ENCODE measurements at regions not wholly inside any gene's neighbourhood (a gene's known extent, or its start where the extent isn't known, plus 50 kb on each side); places are given as distances from the start of the nearest gene placed in this dataset.

- 4% methylated on average over 1 of the region's 1 CpG for WGBS (ENCODE audit: missing lambda C conversion rate)
- no peak overlapping the region for H3K4me2 ChIP-seq
- no peak for FAIRE-seq
- H3K4me3 ChIP-seq = no peak overlapping the region
- ChIA-PET CTCF (interaction anchor here (1.3 kb wide), 1 partner anchor 11 kb away, joined by 3 read pairs; no protein-coding TSS in a partner anchor), POLR2A (no interaction called here)
- H3K27ac ChIP-seq = no peak overlapping the region
- H3K4me1 ChIP-seq = no peaks in the 10 kb centered on the region
- no peak for DNase-seq (ENCODE audit: low read depth in 1 of 2, low spot score in 1 of 2)
- no peak for ATAC-seq
- no peak for TF ChIP-seq KDM5A (IDR thresholded peaks at IDR 0.05)
- no peak for TF ChIP-seq HEYL (CRISPR knock-in tag; IDR thresholded peaks at IDR 0.05)
- TF ChIP-seq RNF2 (IDR thresholded peaks at IDR 0.05; ENCODE audit: borderline replicate concordance, low read depth) = no peak
- no peak for TF ChIP-seq RAD21 (conservative IDR thresholded peaks at IDR 0.05 in 1 of 2, IDR thresholded peaks at IDR 0.05 in 1 of 2)
- no peak for TF ChIP-seq USF2 (IDR thresholded peaks at IDR 0.05)
- TF ChIP-seq MYC (IDR thresholded peaks at IDR 0.05; ENCODE audit: borderline replicate concordance, low read length) = no peak
- no peak for TF ChIP-seq RCOR1 (IDR thresholded peaks at IDR 0.05; ENCODE audit: low read depth, low read length)
- TF ChIP-seq KDM1A (IDR thresholded peaks at IDR 0.05; ENCODE audit: low read depth) = no peak
- TF ChIP-seq MAZ (IDR thresholded peaks at IDR 0.05; ENCODE audit: borderline replicate concordance, low read depth, low read length) = no peak
- TF ChIP-seq FOSB (CRISPR knock-in tag; IDR thresholded peaks at IDR 0.05) = no peak
- TF ChIP-seq ELK1 (IDR thresholded peaks at IDR 0.05; ENCODE audit: low read depth, low read length) = no peak
- no peak for TF ChIP-seq CHD4 (IDR thresholded peaks at IDR 0.05; ENCODE audit: borderline replicate concordance)
- no peak for TF ChIP-seq FOSL2 (IDR thresholded peaks at IDR 0.05)
- TF ChIP-seq FOSL2 (CRISPR knock-in tag; IDR thresholded peaks at IDR 0.05) = no peak
- TF ChIP-seq SMC3 (IDR thresholded peaks at IDR 0.05) = no peak
- no peak for TF ChIP-seq BCL3 (IDR thresholded peaks at IDR 0.05)
- TF ChIP-seq NR3C1 (IDR thresholded peaks at IDR 0.05) = no peak
- TF ChIP-seq ATOH8 (CRISPR knock-in tag; IDR thresholded peaks at IDR 0.05; ENCODE audit: low read depth) = no peak
- no peak for TF ChIP-seq CBX2 (IDR thresholded peaks at IDR 0.05; ENCODE audit: borderline replicate concordance, low read depth)
- no peak for TF ChIP-seq PHF8 (IDR thresholded peaks at IDR 0.05; ENCODE audit: borderline replicate concordance, low read depth)
- no peak for TF ChIP-seq RFX5 (IDR thresholded peaks at IDR 0.05)
- no peaks in the 10 kb centered on the region for H3K9me3 ChIP-seq
Observed at GRCh38 chr9:99720455-99721050, 101.1 kb upstream of the NR4A3 start.

GRCh38 chr9:99721898-99722297 lies 99.8 kb upstream of the NR4A3 start:
- no peak for FAIRE-seq
- Histone ChIP-seq H3K4me1 (no peaks in the 10 kb centered on the region), H3K4me3 (no peak overlapping the region), H3K27ac (no peak overlapping the region), H3K9me3 (no peaks in the 10 kb centered on the region), H3K4me2 (no peak overlapping the region)
- 5% methylated on average over 2 of the region's 2 CpGs for WGBS (ENCODE audit: missing lambda C conversion rate)
- ChIA-PET POLR2A (no interaction called here), CTCF (no interaction called here)
- DNase-seq (ENCODE audit: low read depth in 1 of 2, low spot score in 1 of 2) = no peak
- ATAC-seq = no peak
- TF ChIP-seq RFX5 (IDR thresholded peaks at IDR 0.05) (no peak), JUN (IDR thresholded peaks at IDR 0.05) (no peak), ZFP36 (IDR thresholded peaks at IDR 0.05; ENCODE audit: borderline replicate concordance, partially characterized antibody) (no peak), E2F6 (IDR thresholded peaks at IDR 0.05; ENCODE audit: borderline replicate concordance, low read depth) (no peak), NFE2L2 (conservative IDR thresholded peaks at IDR 0.05; ENCODE audit: low read length) (no peak), CHD4 (IDR thresholded peaks at IDR 0.05; ENCODE audit: borderline replicate concordance) (no peak), REST (IDR thresholded peaks at IDR 0.05) (no peak), ELK1 (IDR thresholded peaks at IDR 0.05; ENCODE audit: low read depth, low read length) (no peak), POLR2AphosphoS2 (conservative IDR thresholded peaks at IDR 0.05; ENCODE audit: low read length) (no peak), MYC (IDR thresholded peaks at IDR 0.05; ENCODE audit: borderline replicate concordance, low read length) (no peak), HEYL (CRISPR knock-in tag; IDR thresholded peaks at IDR 0.05) (no peak), RARB (CRISPR knock-in tag; IDR thresholded peaks at IDR 0.05) (no peak)
